Activated CD4-positive, alpha-beta memory T cell treated with anti-CD3 and anti-CD28 coated beads, Interleukin-2, amount 10 ng/mL, durations not matched to agents 7 days and 5 days (primary cell): ENCODE measurements at regions not wholly inside any gene's neighbourhood (a gene's known extent, or its start where the extent isn't known, plus 50 kb on each side); places are given as distances from the start of the nearest gene placed in this dataset.

ENCODE experiments used
- CTCF ChIA-PET: fragments of 350-600 bp; sonication (Branson Sonifier 250); formaldehyde crosslinking; loops from one replicate; lab custom pipeline; 2021; ENCODE audit warnings: antibody characterized with exemption, inconsistent platforms; lab: Charles Lee
- POLR2A ChIA-PET: fragments of 350-600 bp; sonication (Branson Sonifier 250); formaldehyde crosslinking; loops from one replicate; lab custom pipeline; 2021; ENCODE audit warnings: antibody characterized with exemption; lab: Charles Lee
- DNase-seq: peaks from one replicate; pipeline ENCODE4 v3.0.0-alpha.2; 2020
- H3K27ac Mint-ChIP-seq: one replicate; pipeline ENCODE4 v1.8.0; 2021; ENCODE audit warnings: mild to moderate bottlenecking, mixed read lengths
- H3K27me3 Mint-ChIP-seq: one replicate; pipeline ENCODE4 v1.8.0; 2021; ENCODE audit warnings: mixed read lengths
- H3K36me3 Mint-ChIP-seq: one replicate; pipeline ENCODE4 v1.8.0; 2021; ENCODE audit warnings: low read depth, mixed read lengths
- H3K4me1 Mint-ChIP-seq: one replicate; pipeline ENCODE4 v1.8.0; 2021; ENCODE audit warnings: mixed read lengths
- H3K4me3 Mint-ChIP-seq: one replicate; pipeline ENCODE4 v1.8.0; 2021; ENCODE audit warnings: mild to moderate bottlenecking, mixed read lengths
- H3K9me3 Mint-ChIP-seq: one replicate; pipeline ENCODE4 v1.8.0; 2021; ENCODE audit warnings: mixed read lengths

- ChIA-PET CTCF (no interaction called here), POLR2A (no interaction called here)
- no peak for DNase-seq
- H3K36me3 Mint-ChIP-seq: no peaks in the 10 kb centered on the region
- no peaks in the 10 kb centered on the region for H3K4me1 Mint-ChIP-seq
- H3K27ac Mint-ChIP-seq: no peak overlapping the region
- no peak overlapping the region for H3K4me3 Mint-ChIP-seq
- H3K9me3 Mint-ChIP-seq: no peaks in the 10 kb centered on the region
- H3K27me3 Mint-ChIP-seq: peaks cover 13% of the 10 kb centered on the region
Measured at GRCh38 chr9:99509065-99509745, 287.1 kb downstream of the SEC61B start.

GRCh38 chr9:99509900-99510535 lies 287.9 kb downstream of the SEC61B start:
- Mint-ChIP-seq H3K27me3 (peaks cover 13% of the 10 kb centered on the region), H3K4me1 (no peaks in the 10 kb centered on the region), H3K4me3 (no peak overlapping the region), H3K36me3 (no peaks in the 10 kb centered on the region), H3K9me3 (no peaks in the 10 kb centered on the region), H3K27ac (no peak overlapping the region)
- ChIA-PET POLR2A (no interaction called here), CTCF (no interaction called here)
- no peak for DNase-seq

GRCh38 chr9:99511723-99512122 lies 289.6 kb downstream of the SEC61B start:
- Mint-ChIP-seq H3K36me3 (no peaks in the 10 kb centered on the region), H3K4me1 (peaks cover 1% of the 10 kb centered on the region), H3K9me3 (no peaks in the 10 kb centered on the region), H3K27me3 (peaks cover 12% of the 10 kb centered on the region), H3K4me3 (no peak overlapping the region), H3K27ac (no peak overlapping the region)
- ChIA-PET POLR2A (no interaction called here), CTCF (no interaction called here)
- no peak for DNase-seq

- Mint-ChIP-seq H3K36me3 (no peaks in the 10 kb centered on the region), H3K27me3 (peaks cover 9% of the 10 kb centered on the region), H3K9me3 (no peaks in the 10 kb centered on the region), H3K4me3 (no peak overlapping the region), H3K27ac (no peak overlapping the region), H3K4me1 (peaks cover 1% of the 10 kb centered on the region)
- POLR2A ChIA-PET: no interaction called here
- CTCF ChIA-PET: no interaction called here
- DNase-seq: no peak
Measured at GRCh38 chr9:99513441-99514112, 291.5 kb downstream of the SEC61B start.

- POLR2A ChIA-PET: no interaction called here
- peaks cover 7% of the 10 kb centered on the region for H3K27me3 Mint-ChIP-seq
- no peaks in the 10 kb centered on the region for H3K36me3 Mint-ChIP-seq
- no peak for DNase-seq
- no peak overlapping the region for H3K4me3 Mint-ChIP-seq
- CTCF ChIA-PET: no interaction called here
- H3K9me3 Mint-ChIP-seq: no peaks in the 10 kb centered on the region
- H3K27ac Mint-ChIP-seq: no peak overlapping the region
- peaks cover 1% of the 10 kb centered on the region for H3K4me1 Mint-ChIP-seq
Measured at GRCh38 chr9:99515093-99515492, 293.0 kb downstream of the SEC61B start.

GRCh38 chr9:99515895-99516656 lies 294.0 kb downstream of the SEC61B start:
- H3K4me1 Mint-ChIP-seq: peaks cover 1% of the 10 kb centered on the region
- H3K27me3 Mint-ChIP-seq: peaks cover 6% of the 10 kb centered on the region
- no peaks in the 10 kb centered on the region for H3K9me3 Mint-ChIP-seq
- ChIA-PET CTCF (no interaction called here), POLR2A (no interaction called here)
- H3K36me3 Mint-ChIP-seq: no peaks in the 10 kb centered on the region
- no peak overlapping the region for H3K4me3 Mint-ChIP-seq
- no peak overlapping the region for H3K27ac Mint-ChIP-seq
- DNase-seq: no peak

- no peaks in the 10 kb centered on the region for H3K9me3 Mint-ChIP-seq
- no peak overlapping the region for H3K27ac Mint-ChIP-seq
- CTCF ChIA-PET: no interaction called here
- H3K27me3 Mint-ChIP-seq: peaks cover 6% of the 10 kb centered on the region
- no peaks in the 10 kb centered on the region for H3K36me3 Mint-ChIP-seq
- DNase-seq: no peak
- H3K4me1 Mint-ChIP-seq: peaks cover 1% of the 10 kb centered on the region
- H3K4me3 Mint-ChIP-seq: no peak overlapping the region
- POLR2A ChIA-PET: no interaction called here
Measured at GRCh38 chr9:99516657-99517049, 294.6 kb downstream of the SEC61B start.

GRCh38 chr9:99523838-99524237 lies 297.8 kb upstream of the NR4A3 start:
- no peak overlapping the region for H3K27ac Mint-ChIP-seq
- POLR2A ChIA-PET: no interaction called here
- CTCF ChIA-PET: interaction anchor here (1.3 kb wide), 1 partner anchor 10 kb away, joined by 4 read pairs; no protein-coding TSS in a partner anchor
- no peak overlapping the region for H3K4me3 Mint-ChIP-seq
- H3K4me1 Mint-ChIP-seq: no peaks in the 10 kb centered on the region
- H3K36me3 Mint-ChIP-seq: no peaks in the 10 kb centered on the region
- H3K9me3 Mint-ChIP-seq: no peaks in the 10 kb centered on the region
- peaks cover 12% of the 10 kb centered on the region for H3K27me3 Mint-ChIP-seq
- no peak for DNase-seq

GRCh38 chr9:99531313-99531712 lies 290.4 kb upstream of the NR4A3 start:
- Mint-ChIP-seq H3K4me3 (no peak overlapping the region), H3K27me3 (peaks cover 16% of the 10 kb centered on the region), H3K27ac (no peak overlapping the region), H3K9me3 (no peaks in the 10 kb centered on the region), H3K36me3 (no peaks in the 10 kb centered on the region), H3K4me1 (no peaks in the 10 kb centered on the region)
- POLR2A ChIA-PET: no interaction called here
- DNase-seq: no peak
- CTCF ChIA-PET: no interaction called here

GRCh38 chr9:99533421-99533820 lies 288.3 kb upstream of the NR4A3 start:
- Mint-ChIP-seq H3K27me3 (peaks cover 16% of the 10 kb centered on the region), H3K36me3 (no peaks in the 10 kb centered on the region), H3K9me3 (no peaks in the 10 kb centered on the region), H3K4me3 (no peak overlapping the region), H3K4me1 (no peaks in the 10 kb centered on the region), H3K27ac (no peak overlapping the region)
- POLR2A ChIA-PET: no interaction called here
- no peak for DNase-seq
- CTCF ChIA-PET: interaction anchor here (1.8 kb wide), 1 partner anchor 9 kb away, joined by 4 read pairs; no protein-coding TSS in a partner anchor

GRCh38 chr9:99537996-99538395 lies 283.7 kb upstream of the NR4A3 start:
- Mint-ChIP-seq H3K27me3 (peaks cover 17% of the 10 kb centered on the region), H3K4me1 (no peaks in the 10 kb centered on the region), H3K9me3 (no peaks in the 10 kb centered on the region), H3K36me3 (no peaks in the 10 kb centered on the region), H3K27ac (no peak overlapping the region), H3K4me3 (no peak overlapping the region)
- DNase-seq: no peak
- POLR2A ChIA-PET: no interaction called here
- CTCF ChIA-PET: no interaction called here

- no peak for DNase-seq
- Mint-ChIP-seq H3K36me3 (no peaks in the 10 kb centered on the region), H3K4me3 (no peak overlapping the region), H3K27me3 (peaks cover 29% of the 10 kb centered on the region), H3K9me3 (no peaks in the 10 kb centered on the region), H3K27ac (no peak overlapping the region), H3K4me1 (no peaks in the 10 kb centered on the region)
- CTCF ChIA-PET: no interaction called here
- POLR2A ChIA-PET: no interaction called here
Measured at GRCh38 chr9:99544526-99544925, 277.2 kb upstream of the NR4A3 start.

- peaks cover 39% of the 10 kb centered on the region for H3K27me3 Mint-ChIP-seq
- CTCF ChIA-PET: no interaction called here
Measured at GRCh38 chr9:99549441-99549840, 272.2 kb upstream of the NR4A3 start.

More at GRCh38 chr9:99549441-99549840, 272.2 kb upstream of the NR4A3 start:
- Mint-ChIP-seq H3K9me3 (no peaks in the 10 kb centered on the region), H3K27ac (no peak overlapping the region), H3K4me3 (no peak overlapping the region), H3K4me1 (no peaks in the 10 kb centered on the region), H3K36me3 (no peaks in the 10 kb centered on the region)
- POLR2A ChIA-PET: no interaction called here
- no peak for DNase-seq
